HEK293 (cell line): ENCODE measurements at regions not wholly inside any gene's neighbourhood (a gene's known extent, or its start where the extent isn't known, plus 50 kb on each side); places are given as distances from the start of the nearest gene placed in this dataset.
A peak's percentile ranks its signal among the peaks of the same experiment; 100 is the strongest.

ENCODE experiments used
- CTCF ChIA-PET: fragments of 350-600 bp; formaldehyde crosslinking; extraction: SDS; loops from one replicate; lab custom pipeline; 2021; ENCODE audit warnings: antibody characterized with exemption; lab: Yijun Ruan, JAX
- POLR2A ChIA-PET: fragments of 300-600 bp; formaldehyde crosslinking; extraction: SDS; loops from one replicate; lab custom pipeline; 2020; ENCODE audit warnings: antibody characterized with exemption, inconsistent platforms; lab: Yijun Ruan, JAX
- H3K27ac ChIP-seq: fragments of 200-500 bp; sonication (Bioruptor generic); 2 replicates; pipeline ENCODE4 v1.5.1; 2014; ENCODE audit warnings: low read depth, low read length, control low read depth, inconsistent platforms; ENCODE audit errors: extremely low read depth
- H3K36me3 ChIP-seq, 2 experiments: fragments of 200-500 bp in 1 of 2; sonication (Bioruptor generic) in 1 of 2; 1 replicate in 1 of 2; 2 replicates in 1 of 2; pipeline ENCODE4 v1.5.1; 2014 to 2017; ENCODE audit warnings: inconsistent platforms in 2 of 2, low read length in 2 of 2; ENCODE audit not compliant: control insufficient read depth in 2 of 2, insufficient read depth in 1 of 2
- H3K4me1 ChIP-seq: fragments of 200-500 bp; sonication (Bioruptor generic); 2 replicates; pipeline ENCODE4 v1.5.1; 2014; ENCODE audit warnings: mild to moderate bottlenecking, low read length, inconsistent platforms; ENCODE audit not compliant: control insufficient read depth, insufficient read depth
- H3K4me3 ChIP-seq: 2 replicates; pipeline ENCODE4 v1.5.1; 2011; ENCODE audit warnings: low read depth, mild to moderate bottlenecking, control low read depth, low read length, moderate library complexity
- H3K9me3 ChIP-seq: fragments of 200-500 bp; sonication (Bioruptor generic); 2 replicates; pipeline ENCODE4 v1.5.1; 2014; ENCODE audit warnings: low read depth, low read length, inconsistent platforms; ENCODE audit not compliant: control insufficient read depth, insufficient read depth
- KLF7 ChIP-seq: fragments of 450-650 bp; formaldehyde crosslinking; IDR thresholded peaks from 2 replicates; pipeline ENCODE4 v1.5.1; 2016; ENCODE audit warnings: missing biosample characterization, missing genetic modification characterization, borderline replicate concordance
- KLF8 ChIP-seq: fragments of 450-650 bp; formaldehyde crosslinking; IDR thresholded peaks from 2 replicates; pipeline ENCODE4 v1.5.1; 2016; ENCODE audit warnings: missing biosample characterization, missing genetic modification characterization
- PATZ1 ChIP-seq: fragments of 450-650 bp; formaldehyde crosslinking; IDR thresholded peaks from 2 replicates; pipeline ENCODE4 v1.5.1; 2016; ENCODE audit warnings: missing biosample characterization, missing genetic modification characterization
- SP2 ChIP-seq: fragments of 450-650 bp; formaldehyde crosslinking; IDR thresholded peaks from 2 replicates; pipeline ENCODE4 v1.5.1; 2016; ENCODE audit warnings: missing biosample characterization, missing genetic modification characterization
- SP7 ChIP-seq: fragments of 450-650 bp; formaldehyde crosslinking; IDR thresholded peaks from 2 replicates; pipeline ENCODE4 v1.5.1; 2016; ENCODE audit warnings: missing biosample characterization, missing genetic modification characterization
- ZBTB48 ChIP-seq: fragments of 450-650 bp; formaldehyde crosslinking; IDR thresholded peaks from 2 replicates; pipeline ENCODE4 v1.5.1; 2016; ENCODE audit warnings: missing biosample characterization, missing genetic modification characterization
- ZFHX2 ChIP-seq: fragments of 450-650 bp; formaldehyde crosslinking; conservative IDR thresholded peaks from 2 replicates; pipeline ENCODE4 v1.5.1; 2016; ENCODE audit warnings: missing biosample characterization, missing genetic modification characterization
- ZNF138 ChIP-seq: fragments of 450-650 bp; formaldehyde crosslinking; IDR thresholded peaks from 2 replicates; pipeline ENCODE4 v1.5.1; 2016; ENCODE audit warnings: missing biosample characterization, missing genetic modification characterization, borderline replicate concordance
- ZNF19 ChIP-seq: fragments of 450-650 bp; formaldehyde crosslinking; IDR thresholded peaks from 2 replicates; pipeline ENCODE4; 2016; ENCODE audit warnings: missing biosample characterization, missing genetic modification characterization, low read depth
- ZNF214 ChIP-seq: fragments of 450-650 bp; formaldehyde crosslinking; IDR thresholded peaks from 2 replicates; pipeline ENCODE4 v1.5.1; 2017; ENCODE audit warnings: missing biosample characterization, mild to moderate bottlenecking, missing genetic modification characterization, borderline replicate concordance
- ZNF221 ChIP-seq: fragments of 450-650 bp; formaldehyde crosslinking; IDR thresholded peaks from 2 replicates; pipeline ENCODE4 v1.5.1; 2017; ENCODE audit warnings: missing biosample characterization, missing genetic modification characterization, borderline replicate concordance
- ZNF354C ChIP-seq: fragments of 450-650 bp; formaldehyde crosslinking; IDR thresholded peaks from 2 replicates; pipeline ENCODE4 v1.5.1; 2016; ENCODE audit warnings: missing biosample characterization, missing genetic modification characterization, low read depth, borderline replicate concordance
- ZNF510 ChIP-seq: fragments of 450-650 bp; formaldehyde crosslinking; IDR thresholded peaks from 2 replicates; pipeline ENCODE4 v1.5.1; 2018; ENCODE audit warnings: mild to moderate bottlenecking, missing genetic modification characterization, missing biosample characterization; ENCODE audit not compliant: insufficient replicate concordance
- ZNF785 ChIP-seq: fragments of 450-650 bp; formaldehyde crosslinking; IDR thresholded peaks from 2 replicates; pipeline ENCODE4 v1.5.1; 2016; ENCODE audit warnings: missing biosample characterization, missing genetic modification characterization
- TF ChIP-seq, protein P1 (sequence below): fragments of 450-650 bp; formaldehyde crosslinking; IDR thresholded peaks from 2 replicates; pipeline ENCODE4 v1.5.1; 2016; ENCODE audit warnings: missing biosample characterization, missing genetic modification characterization
- TF ChIP-seq, protein P2 (sequence below): fragments of 450-650 bp; formaldehyde crosslinking; IDR thresholded peaks from 2 replicates; pipeline ENCODE4 v1.5.1; 2016; ENCODE audit warnings: missing biosample characterization, missing genetic modification characterization
- TF ChIP-seq, protein P3 (sequence below): fragments of 450-650 bp; formaldehyde crosslinking; IDR thresholded peaks from 2 replicates; pipeline ENCODE4 v1.5.1; 2016; ENCODE audit warnings: missing biosample characterization, missing genetic modification characterization
- TF ChIP-seq, protein P4 (sequence below): fragments of 450-650 bp; formaldehyde crosslinking; IDR thresholded peaks from 2 replicates; pipeline ENCODE4 v1.5.1; 2016; ENCODE audit warnings: missing biosample characterization, missing genetic modification characterization
- TF ChIP-seq, protein P5 (sequence below): fragments of 450-650 bp; formaldehyde crosslinking; IDR thresholded peaks from 2 replicates; pipeline ENCODE4 v1.5.1; 2016; ENCODE audit warnings: missing biosample characterization, missing genetic modification characterization

DNA sequence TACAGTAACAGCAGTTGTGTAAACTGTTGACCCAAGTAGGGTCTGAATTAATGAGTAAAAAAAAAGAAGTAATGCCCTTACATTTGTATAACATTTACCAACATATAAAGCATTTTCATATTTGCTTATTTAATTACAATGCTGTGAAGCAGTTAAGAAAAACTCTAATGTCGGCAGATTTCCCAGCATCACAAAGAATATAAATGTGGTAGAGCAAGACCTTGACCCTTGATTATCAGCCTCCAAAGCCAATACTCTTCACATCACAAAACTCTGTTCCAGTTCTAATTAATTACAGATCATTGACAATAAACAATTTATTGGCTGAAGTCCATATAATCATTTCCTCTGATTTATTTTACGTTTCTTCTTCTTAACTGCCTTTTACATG, 130.2 kb downstream of the DUSP10 start (continued):
- TF ChIP-seq, protein P1, sequence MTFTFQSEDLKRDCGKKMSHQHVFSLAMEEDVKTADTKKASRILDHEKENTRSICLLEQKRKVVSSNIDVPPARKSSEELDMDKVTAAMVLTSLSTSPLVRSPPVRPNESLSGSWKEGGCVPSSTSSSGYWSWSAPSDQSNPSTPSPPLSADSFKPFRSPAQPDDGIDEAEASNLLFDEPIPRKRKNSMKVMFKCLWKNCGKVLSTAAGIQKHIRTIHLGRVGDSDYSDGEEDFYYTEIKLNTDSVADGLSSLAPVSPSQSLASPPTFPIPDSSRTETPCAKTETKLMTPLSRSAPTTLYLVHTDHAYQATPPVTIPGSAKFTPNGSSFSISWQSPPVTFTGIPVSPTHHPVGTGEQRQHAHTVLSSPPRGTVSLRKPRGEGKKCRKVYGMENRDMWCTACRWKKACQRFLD (tag by site-specific recombination), result no peak
- TF ChIP-seq, protein P2, sequence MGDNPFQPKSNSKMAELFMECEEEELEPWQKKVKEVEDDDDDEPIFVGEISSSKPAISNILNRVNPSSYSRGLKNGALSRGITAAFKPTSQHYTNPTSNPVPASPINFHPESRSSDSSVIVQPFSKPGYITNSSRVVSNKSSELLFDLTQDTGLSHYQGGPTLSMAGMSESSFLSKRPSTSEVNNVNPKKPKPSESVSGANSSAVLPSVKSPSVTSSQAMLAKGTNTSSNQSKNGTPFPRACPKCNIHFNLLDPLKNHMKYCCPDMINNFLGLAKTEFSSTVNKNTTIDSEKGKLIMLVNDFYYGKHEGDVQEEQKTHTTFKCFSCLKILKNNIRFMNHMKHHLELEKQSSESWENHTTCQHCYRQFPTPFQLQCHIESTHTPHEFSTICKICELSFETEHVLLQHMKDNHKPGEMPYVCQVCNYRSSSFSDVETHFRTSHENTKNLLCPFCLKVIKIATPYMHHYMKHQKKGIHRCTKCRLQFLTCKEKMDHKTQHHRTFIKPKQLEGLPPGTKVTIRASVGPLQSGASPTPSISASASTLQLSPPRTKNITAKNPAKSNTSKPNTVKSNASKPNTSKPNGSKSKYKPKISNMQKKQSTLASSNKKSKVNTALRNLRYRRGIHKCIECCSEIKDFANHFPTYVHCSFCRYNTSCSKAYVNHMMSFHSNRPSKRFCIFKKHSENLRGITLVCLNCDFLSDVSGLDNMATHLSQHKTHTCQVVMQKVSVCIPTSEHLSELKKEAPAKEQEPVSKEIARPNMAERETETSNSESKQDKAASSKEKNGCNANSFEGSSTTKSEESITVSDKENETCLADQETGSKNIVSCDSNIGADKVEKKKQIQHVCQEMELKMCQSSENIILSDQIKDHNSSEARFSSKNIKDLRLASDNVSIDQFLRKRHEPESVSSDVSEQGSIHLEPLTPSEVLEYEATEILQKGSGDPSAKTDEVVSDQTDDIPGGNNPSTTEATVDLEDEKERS (tag by site-specific recombination), result no peak
- TF ChIP-seq ZNF785 (tag by site-specific recombination) (no peak), ZNF138 (no peak), SP7 (tag by site-specific recombination) (no peak), ZFHX2 (tag by site-specific recombination) (no peak), SP2 (tag by site-specific recombination) (no peak), KLF7 (no peak), ZNF221 (no peak), ZNF19 (tag by site-specific recombination) (no peak)
- TF ChIP-seq, protein P3, sequence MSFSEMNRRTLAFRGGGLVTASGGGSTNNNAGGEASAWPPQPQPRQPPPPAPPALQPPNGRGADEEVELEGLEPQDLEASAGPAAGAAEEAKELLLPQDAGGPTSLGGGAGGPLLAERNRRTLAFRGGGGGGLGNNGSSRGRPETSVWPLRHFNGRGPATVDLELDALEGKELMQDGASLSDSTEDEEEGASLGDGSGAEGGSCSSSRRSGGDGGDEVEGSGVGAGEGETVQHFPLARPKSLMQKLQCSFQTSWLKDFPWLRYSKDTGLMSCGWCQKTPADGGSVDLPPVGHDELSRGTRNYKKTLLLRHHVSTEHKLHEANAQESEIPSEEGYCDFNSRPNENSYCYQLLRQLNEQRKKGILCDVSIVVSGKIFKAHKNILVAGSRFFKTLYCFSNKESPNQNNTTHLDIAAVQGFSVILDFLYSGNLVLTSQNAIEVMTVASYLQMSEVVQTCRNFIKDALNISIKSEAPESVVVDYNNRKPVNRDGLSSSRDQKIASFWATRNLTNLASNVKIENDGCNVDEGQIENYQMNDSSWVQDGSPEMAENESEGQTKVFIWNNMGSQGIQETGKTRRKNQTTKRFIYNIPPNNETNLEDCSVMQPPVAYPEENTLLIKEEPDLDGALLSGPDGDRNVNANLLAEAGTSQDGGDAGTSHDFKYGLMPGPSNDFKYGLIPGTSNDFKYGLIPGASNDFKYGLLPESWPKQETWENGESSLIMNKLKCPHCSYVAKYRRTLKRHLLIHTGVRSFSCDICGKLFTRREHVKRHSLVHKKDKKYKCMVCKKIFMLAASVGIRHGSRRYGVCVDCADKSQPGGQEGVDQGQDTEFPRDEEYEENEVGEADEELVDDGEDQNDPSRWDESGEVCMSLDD, result no peak
- TF ChIP-seq, protein P4, sequence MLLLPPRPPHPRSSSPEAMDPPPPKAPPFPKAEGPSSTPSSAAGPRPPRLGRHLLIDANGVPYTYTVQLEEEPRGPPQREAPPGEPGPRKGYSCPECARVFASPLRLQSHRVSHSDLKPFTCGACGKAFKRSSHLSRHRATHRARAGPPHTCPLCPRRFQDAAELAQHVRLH, result no peak

GRCh38 chr1:221612047-221612777, 129.7 kb downstream of the DUSP10 start:
- Histone ChIP-seq H3K4me3 (no peak overlapping the region; the same call in 1 of the 2 replicates), H3K27ac (peak overlapping the region; percentile 48; the same call in 1 of the 2 replicates), H3K36me3 (no peaks in the 10 kb centered on the region), H3K4me1 (peaks cover 8% of the 10 kb centered on the region), H3K9me3 (no peaks in the 10 kb centered on the region)
- ChIA-PET CTCF (interaction anchor here (0.6 to 0.7 kb wide), 2 partner anchors 48 to 348 kb away, joined by 3 read pairs; no protein-coding TSS in a partner anchor), POLR2A (interaction anchor here (1.7 kb wide), 1 partner anchor 129 kb away, joined by 6 read pairs; the partner anchor contains the start of gene DUSP10)
- TF ChIP-seq ZBTB48 (peak; percentile 62), ZNF214 (tag by site-specific recombination) (no peak), ZNF510 (tag by site-specific recombination) (peak; percentile 4), KLF8 (tag by site-specific recombination) (peak; percentile 46; the same call in 1 of the 2 replicates), PATZ1 (tag by site-specific recombination) (peak; percentile 31; the same call in 1 of the 2 replicates), ZNF354C (tag by site-specific recombination) (no peak)
- TF ChIP-seq, protein P5, sequence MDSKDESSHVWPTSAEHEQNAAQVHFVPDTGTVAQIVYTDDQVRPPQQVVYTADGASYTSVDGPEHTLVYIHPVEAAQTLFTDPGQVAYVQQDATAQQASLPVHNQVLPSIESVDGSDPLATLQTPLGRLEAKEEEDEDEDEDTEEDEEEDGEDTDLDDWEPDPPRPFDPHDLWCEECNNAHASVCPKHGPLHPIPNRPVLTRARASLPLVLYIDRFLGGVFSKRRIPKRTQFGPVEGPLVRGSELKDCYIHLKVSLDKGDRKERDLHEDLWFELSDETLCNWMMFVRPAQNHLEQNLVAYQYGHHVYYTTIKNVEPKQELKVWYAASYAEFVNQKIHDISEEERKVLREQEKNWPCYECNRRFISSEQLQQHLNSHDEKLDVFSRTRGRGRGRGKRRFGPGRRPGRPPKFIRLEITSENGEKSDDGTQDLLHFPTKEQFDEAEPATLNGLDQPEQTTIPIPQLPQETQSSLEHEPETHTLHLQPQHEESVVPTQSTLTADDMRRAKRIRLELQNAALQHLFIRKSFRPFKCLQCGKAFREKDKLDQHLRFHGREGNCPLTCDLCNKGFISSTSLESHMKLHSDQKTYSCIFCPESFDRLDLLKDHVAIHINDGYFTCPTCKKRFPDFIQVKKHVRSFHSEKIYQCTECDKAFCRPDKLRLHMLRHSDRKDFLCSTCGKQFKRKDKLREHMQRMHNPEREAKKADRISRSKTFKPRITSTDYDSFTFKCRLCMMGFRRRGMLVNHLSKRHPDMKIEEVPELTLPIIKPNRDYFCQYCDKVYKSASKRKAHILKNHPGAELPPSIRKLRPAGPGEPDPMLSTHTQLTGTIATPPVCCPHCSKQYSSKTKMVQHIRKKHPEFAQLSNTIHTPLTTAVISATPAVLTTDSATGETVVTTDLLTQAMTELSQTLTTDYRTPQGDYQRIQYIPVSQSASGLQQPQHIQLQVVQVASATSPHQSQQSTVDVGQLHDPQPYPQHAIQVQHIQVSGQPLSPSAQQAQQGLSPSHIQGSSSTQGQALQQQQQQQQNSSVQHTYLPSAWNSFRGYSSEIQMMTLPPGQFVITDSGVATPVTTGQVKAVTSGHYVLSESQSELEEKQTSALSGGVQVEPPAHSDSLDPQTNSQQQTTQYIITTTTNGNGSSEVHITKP, result peak; percentile 82
- TF ChIP-seq, protein P3, result no peak
